ENCODE measurements at regions not wholly inside any gene's neighbourhood (a gene's known extent, or its start where the extent isn't known, plus 50 kb on each side); places are given as distances from the start of the nearest gene placed in this dataset.

GRCh38 chr11:93945596-93945995, 75.6 kb upstream of the HEPHL1 start:
- Histone ChIP-seq H3K27ac (ENCODE audit: extremely low read depth, low read depth, low read length) (no peak overlapping the region), H3K36me3 (ENCODE audit: control insufficient read depth in 2 of 2, insufficient read depth in 1 of 2, low read length in 2 of 2) (no peaks in the 10 kb centered on the region), H3K9me3 (ENCODE audit: control insufficient read depth, insufficient read depth, low read depth, low read length) (no peaks in the 10 kb centered on the region), H3K4me3 (ENCODE audit: low read depth, low read length) (no peak overlapping the region), H3K4me1 (ENCODE audit: control insufficient read depth, insufficient read depth, low read length) (peaks cover 5% of the 10 kb centered on the region)
- ChIA-PET CTCF (interaction anchor here (0.7 kb wide), 1 partner anchor 204 kb away, joined by 3 read pairs; no protein-coding TSS in a partner anchor), POLR2A (no interaction called here)
- TF ChIP-seq MEIS1 (CRISPR knock-in tag; IDR thresholded peaks at IDR 0.05; ENCODE audit: borderline replicate concordance) (no peak), HOXC10 (CRISPR knock-in tag; IDR thresholded peaks at IDR 0.05) (no peak), FEZF1 (tag by site-specific recombination; IDR thresholded peaks at IDR 0.05) (no peak), SALL2 (tag by site-specific recombination; IDR thresholded peaks at IDR 0.05; ENCODE audit: borderline replicate concordance) (no peak), ZNF747 (tag by site-specific recombination; IDR thresholded peaks at IDR 0.05) (no peak), ZSCAN30 (tag by site-specific recombination; IDR thresholded peaks at IDR 0.05) (no peak), ZNF692 (tag by site-specific recombination; IDR thresholded peaks at IDR 0.05) (no peak), ZNF223 (tag by site-specific recombination; IDR thresholded peaks at IDR 0.05) (no peak), ZNF280D (tag by site-specific recombination; IDR thresholded peaks at IDR 0.05) (no peak), KLF16 (tag by site-specific recombination; IDR thresholded peaks at IDR 0.05) (no peak)

GRCh38 chr11:93952082-93952780, 68.9 kb upstream of the HEPHL1 start:
- Histone ChIP-seq H3K4me3 (ENCODE audit: low read depth, low read length) (no peak overlapping the region), H3K36me3 (ENCODE audit: control insufficient read depth in 2 of 2, insufficient read depth in 1 of 2, low read length in 2 of 2) (no peaks in the 10 kb centered on the region), H3K9me3 (ENCODE audit: control insufficient read depth, insufficient read depth, low read depth, low read length) (no peaks in the 10 kb centered on the region), H3K4me1 (ENCODE audit: control insufficient read depth, insufficient read depth, low read length) (peaks cover 5% of the 10 kb centered on the region), H3K27ac (ENCODE audit: extremely low read depth, low read depth, low read length) (no peak overlapping the region)
- TF ChIP-seq ZFHX2 (tag by site-specific recombination; conservative IDR thresholded peaks at IDR 0.05), result no peak
- TF ChIP-seq ZBTB8A (tag by site-specific recombination; IDR thresholded peaks at IDR 0.05), result no peak
- no peak for TF ChIP-seq ZXDB (tag by site-specific recombination; IDR thresholded peaks at IDR 0.05)
- no peak for TF ChIP-seq ZNF223 (tag by site-specific recombination; IDR thresholded peaks at IDR 0.05)
- no peak for TF ChIP-seq ZNF580 (tag by site-specific recombination; IDR thresholded peaks at IDR 0.05)
- TF ChIP-seq ZBTB49 (tag by site-specific recombination; IDR thresholded peaks at IDR 0.05; ENCODE audit: low read depth), result no peak
- no peak for TF ChIP-seq ZNF529 (tag by site-specific recombination; IDR thresholded peaks at IDR 0.05; ENCODE audit: insufficient replicate concordance)
- ChIA-PET CTCF (interaction anchor here (0.6 kb wide), 1 partner anchor 1246 kb away, joined by 4 read pairs; no protein-coding TSS in a partner anchor), POLR2A (no interaction called here)

Measured in HEK293 (cell line).